ENCODE measurements at regions not wholly inside any gene's neighbourhood (a gene's known extent, or its start where the extent isn't known, plus 50 kb on each side); places are given as distances from the start of the nearest gene placed in this dataset.
A peak's percentile ranks its signal among the peaks of the same experiment; 100 is the strongest.

DNA sequence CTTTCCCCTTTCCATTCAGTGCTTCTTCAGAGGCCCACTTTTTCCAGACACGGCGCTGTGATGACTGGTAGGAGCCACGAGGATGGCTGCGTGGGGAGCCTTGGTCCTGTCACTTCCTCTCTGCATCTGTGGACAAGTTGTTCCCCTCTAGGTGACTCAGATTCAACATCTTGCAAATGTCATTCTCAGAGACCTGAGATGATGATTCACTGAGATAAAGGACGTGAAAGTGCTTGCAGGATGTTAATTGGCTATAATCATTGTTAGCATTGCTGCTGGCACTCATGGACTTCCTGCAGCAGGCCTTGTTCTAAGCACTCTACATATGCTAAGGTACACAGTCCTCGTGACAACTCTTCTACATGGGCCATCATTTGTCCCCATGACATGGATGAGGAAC is 489.8 kb upstream of the ZMIZ1 start:
- Histone ChIP-seq H3K4me1 (peaks cover 42% of the 10 kb centered on the region), H3K36me3 (no peaks in the 10 kb centered on the region), H3K4me3 (no peak overlapping the region), H3K9me3 (replicated peaks) (no peaks in the 10 kb centered on the region), H3K27me3 (ENCODE audit: low read depth) (no peaks in the 10 kb centered on the region), H3K27ac (replicated peaks) (no peak overlapping the region)
- TF ChIP-seq, protein P1, sequence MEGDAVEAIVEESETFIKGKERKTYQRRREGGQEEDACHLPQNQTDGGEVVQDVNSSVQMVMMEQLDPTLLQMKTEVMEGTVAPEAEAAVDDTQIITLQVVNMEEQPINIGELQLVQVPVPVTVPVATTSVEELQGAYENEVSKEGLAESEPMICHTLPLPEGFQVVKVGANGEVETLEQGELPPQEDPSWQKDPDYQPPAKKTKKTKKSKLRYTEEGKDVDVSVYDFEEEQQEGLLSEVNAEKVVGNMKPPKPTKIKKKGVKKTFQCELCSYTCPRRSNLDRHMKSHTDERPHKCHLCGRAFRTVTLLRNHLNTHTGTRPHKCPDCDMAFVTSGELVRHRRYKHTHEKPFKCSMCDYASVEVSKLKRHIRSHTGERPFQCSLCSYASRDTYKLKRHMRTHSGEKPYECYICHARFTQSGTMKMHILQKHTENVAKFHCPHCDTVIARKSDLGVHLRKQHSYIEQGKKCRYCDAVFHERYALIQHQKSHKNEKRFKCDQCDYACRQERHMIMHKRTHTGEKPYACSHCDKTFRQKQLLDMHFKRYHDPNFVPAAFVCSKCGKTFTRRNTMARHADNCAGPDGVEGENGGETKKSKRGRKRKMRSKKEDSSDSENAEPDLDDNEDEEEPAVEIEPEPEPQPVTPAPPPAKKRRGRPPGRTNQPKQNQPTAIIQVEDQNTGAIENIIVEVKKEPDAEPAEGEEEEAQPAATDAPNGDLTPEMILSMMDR (IDR thresholded peaks at IDR 0.05; ENCODE audit: borderline replicate concordance) = no peak
- intact Hi-C loops (cut with micrococcal nuclease) = no loop called here
- DNase-seq = no peak

DNA sequence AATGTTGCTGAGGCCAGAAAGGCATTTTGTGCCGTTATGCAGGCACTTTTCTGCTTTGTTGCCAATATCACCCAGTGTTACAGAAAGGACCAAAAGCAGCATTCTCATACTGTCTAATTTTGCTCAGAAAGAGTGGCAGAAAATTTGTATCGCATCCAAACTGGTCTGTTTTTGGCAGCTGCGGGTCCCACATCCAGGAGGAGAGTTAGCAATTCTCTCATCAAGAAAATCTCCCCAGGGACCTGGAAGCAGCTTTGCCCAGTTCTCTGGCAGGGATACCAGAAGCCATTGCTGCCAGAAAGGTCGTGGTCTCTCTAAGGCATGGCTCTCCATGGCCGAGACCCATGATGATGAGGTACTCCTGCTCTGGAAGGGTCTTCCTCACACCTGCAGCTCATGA is 489.2 kb upstream of the ZMIZ1 start:
- Histone ChIP-seq H3K4me1 (peaks cover 48% of the 10 kb centered on the region), H3K27ac (replicated peaks) (peak overlapping the region; percentile 61), H3K36me3 (no peaks in the 10 kb centered on the region), H3K9me3 (replicated peaks) (no peaks in the 10 kb centered on the region), H3K27me3 (ENCODE audit: low read depth) (no peaks in the 10 kb centered on the region), H3K4me3 (no peak overlapping the region)
- TF ChIP-seq, protein P1 (IDR thresholded peaks at IDR 0.05; ENCODE audit: borderline replicate concordance) = no peak
- no peak for DNase-seq
- intact Hi-C loops (cut with micrococcal nuclease) = no loop called here

DNA sequence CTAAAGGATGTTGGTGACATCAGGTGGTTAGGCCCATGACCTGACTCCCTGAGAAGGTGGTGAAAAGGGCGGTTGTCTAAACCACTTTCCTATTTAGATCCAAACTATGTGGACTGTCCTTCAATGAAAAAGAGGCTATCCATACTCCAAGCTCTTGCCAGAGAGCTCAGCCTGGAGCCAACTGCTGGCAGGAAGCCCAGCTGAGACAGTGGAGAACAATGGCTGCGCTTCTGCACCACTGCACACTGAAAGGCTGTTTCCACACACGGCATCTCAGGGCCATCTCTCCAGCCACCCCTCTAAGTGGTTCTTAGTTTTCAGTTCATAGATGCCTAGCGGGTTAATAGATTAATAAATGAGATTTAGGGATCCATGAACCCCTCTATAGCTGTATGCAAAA is 488.8 kb upstream of the ZMIZ1 start:
- Histone ChIP-seq H3K27ac (replicated peaks) (peak overlapping the region; percentile 61), H3K27me3 (ENCODE audit: low read depth) (no peaks in the 10 kb centered on the region), H3K4me1 (peaks cover 50% of the 10 kb centered on the region), H3K36me3 (no peaks in the 10 kb centered on the region), H3K9me3 (replicated peaks) (no peaks in the 10 kb centered on the region), H3K4me3 (no peak overlapping the region)
- TF ChIP-seq, protein P1 (IDR thresholded peaks at IDR 0.05; ENCODE audit: borderline replicate concordance) = no peak
- DNase-seq = peak; percentile 78
- intact Hi-C loops (cut with micrococcal nuclease) = no loop called here

DNA sequence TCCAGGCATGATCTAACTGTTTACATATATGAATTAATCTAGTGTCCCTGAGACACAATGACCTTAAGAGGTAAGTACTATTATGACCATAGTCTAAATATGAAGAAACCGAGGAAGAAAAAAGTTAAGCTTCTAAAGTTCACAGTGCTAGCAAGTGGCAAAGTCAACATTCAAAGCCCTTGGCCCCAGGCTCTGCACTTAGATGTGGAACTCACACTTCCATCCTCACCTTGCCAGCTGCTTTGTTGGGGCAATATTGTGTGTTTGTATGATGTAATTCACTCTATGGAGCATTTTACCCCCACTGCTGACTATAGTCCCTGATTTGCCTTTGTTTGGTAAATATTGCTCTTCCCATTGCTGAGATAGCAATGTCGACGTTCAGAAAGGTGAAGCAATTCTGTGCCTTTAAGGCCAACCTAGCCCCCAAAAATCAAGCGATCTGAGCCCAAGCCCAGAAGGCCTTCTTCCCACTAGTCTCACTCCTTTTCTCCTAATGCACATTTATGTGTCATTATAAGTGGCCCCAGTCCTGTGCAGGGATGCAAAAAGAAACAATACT is 487.6 kb upstream of the ZMIZ1 start:
- DNase-seq = no peak
- TF ChIP-seq, protein P1 (IDR thresholded peaks at IDR 0.05; ENCODE audit: borderline replicate concordance) = no peak
- Histone ChIP-seq H3K27me3 (ENCODE audit: low read depth) (no peaks in the 10 kb centered on the region), H3K27ac (replicated peaks) (no peak overlapping the region), H3K4me3 (no peak overlapping the region), H3K9me3 (replicated peaks) (no peaks in the 10 kb centered on the region), H3K36me3 (no peaks in the 10 kb centered on the region), H3K4me1 (peaks cover 40% of the 10 kb centered on the region)
- intact Hi-C loops (cut with micrococcal nuclease) = no loop called here

DNA sequence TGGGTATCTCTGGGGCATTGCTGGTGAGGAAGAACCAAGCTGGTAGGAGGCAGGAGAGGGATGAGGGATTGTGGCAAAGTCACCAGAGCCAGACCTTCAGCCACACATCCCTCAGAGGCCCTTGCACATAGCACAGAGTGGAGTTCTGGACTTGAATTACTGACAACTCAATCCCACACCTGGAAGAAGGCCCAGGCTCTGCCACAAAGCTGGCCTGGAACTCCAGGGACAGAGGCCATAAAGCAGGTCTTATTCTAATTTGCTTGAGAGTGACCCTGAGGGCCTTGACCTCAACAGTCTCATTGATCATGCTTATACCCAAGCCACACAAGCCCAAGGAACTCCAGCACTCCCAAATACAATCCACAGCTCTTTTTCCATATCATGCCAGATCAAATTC is 486.2 kb upstream of the ZMIZ1 start:
- TF ChIP-seq, protein P1 (IDR thresholded peaks at IDR 0.05; ENCODE audit: borderline replicate concordance) = no peak
- no peaks in the 10 kb centered on the region for H3K9me3 ChIP-seq (replicated peaks)
- no peak overlapping the region for H3K4me3 ChIP-seq
- peaks cover 39% of the 10 kb centered on the region for H3K4me1 ChIP-seq
- H3K27me3 ChIP-seq (ENCODE audit: low read depth) = no peaks in the 10 kb centered on the region
- H3K27ac ChIP-seq (replicated peaks) = no peak overlapping the region
- DNase-seq = no peak
- intact Hi-C loops (cut with micrococcal nuclease) = no loop called here
- no peaks in the 10 kb centered on the region for H3K36me3 ChIP-seq
